ENCODE measurements at regions not wholly inside any gene's neighbourhood (a gene's known extent, or its start where the extent isn't known, plus 50 kb on each side); places are given as distances from the start of the nearest gene placed in this dataset.

- TF ChIP-seq EP300 (IDR thresholded peaks at IDR 0.05; ENCODE audit: borderline replicate concordance) (no peak), YY1 (IDR thresholded peaks at IDR 0.05; ENCODE audit: low read depth) (no peak), TCF12 (IDR thresholded peaks at IDR 0.05; ENCODE audit: low read depth) (no peak), EGR1 (IDR thresholded peaks at IDR 0.05) (no peak), ZBTB7A (IDR thresholded peaks at IDR 0.05; ENCODE audit: low read depth) (no peak), RAD21 (IDR thresholded peaks at IDR 0.05; ENCODE audit: low read depth) (no peak), TAF1 (IDR thresholded peaks at IDR 0.05; ENCODE audit: low read depth) (no peak), TEAD4 (IDR thresholded peaks at IDR 0.05) (no peak), NFIC (IDR thresholded peaks at IDR 0.05) (no peak), FOXM1 (IDR thresholded peaks at IDR 0.05; ENCODE audit: borderline replicate concordance, low read depth) (no peak), CEBPB (IDR thresholded peaks at IDR 0.05) (no peak), CREB1 (IDR thresholded peaks at IDR 0.05; ENCODE audit: low read depth) (no peak), REST (IDR thresholded peaks at IDR 0.05; ENCODE audit: low read depth) (no peak), MAX (IDR thresholded peaks at IDR 0.05) (no peak), USF1 (IDR thresholded peaks at IDR 0.05) (no peak)
Measured at GRCh38 chr1:187374742-187375141, 546.0 kb downstream of the PLA2G4A start.

GRCh38 chr1:187383366-187383765, 554.6 kb downstream of the PLA2G4A start:
- TF ChIP-seq RAD21 (IDR thresholded peaks at IDR 0.05; ENCODE audit: low read depth) (peak; percentile 18; the same call in 1 of the 2 replicates), EGR1 (IDR thresholded peaks at IDR 0.05) (no peak), TEAD4 (IDR thresholded peaks at IDR 0.05) (no peak)

- TF ChIP-seq TEAD4 (IDR thresholded peaks at IDR 0.05), result no peak
- TF ChIP-seq CREB1 (IDR thresholded peaks at IDR 0.05; ENCODE audit: low read depth), result no peak
- TF ChIP-seq MAX (IDR thresholded peaks at IDR 0.05), result no peak
- no peak for TF ChIP-seq CEBPB (IDR thresholded peaks at IDR 0.05)
- TF ChIP-seq TAF1 (IDR thresholded peaks at IDR 0.05; ENCODE audit: low read depth), result no peak
- TF ChIP-seq RAD21 (IDR thresholded peaks at IDR 0.05; ENCODE audit: low read depth), result no peak
- no peak for TF ChIP-seq FOXM1 (IDR thresholded peaks at IDR 0.05; ENCODE audit: borderline replicate concordance, low read depth)
- no peak for TF ChIP-seq REST (IDR thresholded peaks at IDR 0.05; ENCODE audit: low read depth)
- TF ChIP-seq TCF12 (IDR thresholded peaks at IDR 0.05; ENCODE audit: low read depth), result no peak
- TF ChIP-seq YY1 (IDR thresholded peaks at IDR 0.05; ENCODE audit: low read depth), result no peak
- TF ChIP-seq NFIC (IDR thresholded peaks at IDR 0.05), result no peak
- TF ChIP-seq ZBTB7A (IDR thresholded peaks at IDR 0.05; ENCODE audit: low read depth), result no peak
- TF ChIP-seq EGR1 (IDR thresholded peaks at IDR 0.05), result no peak
- TF ChIP-seq EP300 (IDR thresholded peaks at IDR 0.05; ENCODE audit: borderline replicate concordance), result no peak
- TF ChIP-seq USF1 (IDR thresholded peaks at IDR 0.05), result no peak
Measured at GRCh38 chr1:187384504-187384903, 555.8 kb downstream of the PLA2G4A start.

DNA sequence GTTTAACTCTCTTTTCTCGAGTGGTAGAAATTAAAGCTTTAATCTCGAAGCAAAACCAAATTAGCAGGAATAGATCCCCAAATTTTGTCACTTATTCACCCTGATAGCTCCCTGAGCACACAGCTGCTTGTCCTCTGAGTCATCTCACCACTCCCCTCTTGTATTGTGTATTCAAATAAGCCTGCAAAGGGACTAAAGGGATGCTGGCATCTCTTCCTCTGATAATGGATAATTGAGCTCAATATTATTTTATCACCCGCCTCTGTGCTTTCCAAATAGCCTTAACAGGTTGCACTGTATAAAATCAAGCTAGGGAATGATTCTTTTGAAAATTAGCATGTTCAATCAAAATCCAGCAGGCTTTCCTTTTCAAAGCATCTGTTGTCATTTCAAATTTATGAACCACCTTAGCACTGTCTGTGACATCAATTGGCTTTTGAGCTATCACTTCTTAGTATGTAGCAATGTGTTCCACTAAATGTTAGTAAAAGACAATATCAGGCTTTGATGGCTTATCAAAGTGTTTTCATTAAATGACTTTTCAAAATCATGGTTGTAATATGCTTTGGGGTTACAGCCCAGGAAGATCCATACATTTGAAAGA, 561.6 kb downstream of the PLA2G4A start:
- TF ChIP-seq TAF1 (IDR thresholded peaks at IDR 0.05; ENCODE audit: low read depth) (no peak), YY1 (IDR thresholded peaks at IDR 0.05; ENCODE audit: low read depth) (no peak), EP300 (IDR thresholded peaks at IDR 0.05; ENCODE audit: borderline replicate concordance) (no peak), REST (IDR thresholded peaks at IDR 0.05; ENCODE audit: low read depth) (no peak), CREB1 (IDR thresholded peaks at IDR 0.05; ENCODE audit: low read depth) (no peak), EGR1 (IDR thresholded peaks at IDR 0.05) (no peak), TEAD4 (IDR thresholded peaks at IDR 0.05) (no peak), FOXM1 (IDR thresholded peaks at IDR 0.05; ENCODE audit: borderline replicate concordance, low read depth) (no peak), ZBTB7A (IDR thresholded peaks at IDR 0.05; ENCODE audit: low read depth) (no peak), MAX (IDR thresholded peaks at IDR 0.05) (no peak), USF1 (IDR thresholded peaks at IDR 0.05) (no peak), TCF12 (IDR thresholded peaks at IDR 0.05; ENCODE audit: low read depth) (no peak), RAD21 (IDR thresholded peaks at IDR 0.05; ENCODE audit: low read depth) (no peak), CEBPB (IDR thresholded peaks at IDR 0.05) (no peak), NFIC (IDR thresholded peaks at IDR 0.05) (no peak)
